SJSA1 (cell line): ENCODE measurements at regions not wholly inside any gene's neighbourhood (a gene's known extent, or its start where the extent isn't known, plus 50 kb on each side); places are given as distances from the start of the nearest gene placed in this dataset.

ENCODE experiments used
- DNase-seq, 2 experiments: peaks; one replicate each; pipeline ENCODE4 v3.0.0-alpha.2; 2015 to 2020; ENCODE audit warnings: low spot score in 2 of 2, low read depth in 1 of 2
- H3K27ac ChIP-seq: fragments of 250-450 bp; sonication (Bioruptor Pico); 2 replicates; pipeline ENCODE4 v1.5.1; 2020; ENCODE audit warnings: mild to moderate bottlenecking, moderate library complexity
- H3K27me3 ChIP-seq: fragments of 250-450 bp; sonication (Bioruptor Pico); replicated peaks from 2 replicates; pipeline ENCODE4 v1.5.1; 2020; ENCODE audit warnings: mild to moderate bottlenecking, moderate library complexity
- H3K36me3 ChIP-seq: fragments of 250-450 bp; sonication (Bioruptor Pico); 2 replicates; pipeline ENCODE4 v1.5.1; 2020; ENCODE audit warnings: mild to moderate bottlenecking
- H3K4me1 ChIP-seq: fragments of 250-450 bp; sonication (Bioruptor Pico); replicated peaks from 2 replicates; pipeline ENCODE4 v1.6.1; 2021; ENCODE audit warnings: mild to moderate bottlenecking
- H3K4me3 ChIP-seq: fragments of 250-450 bp; sonication (Bioruptor Pico); 2 replicates; pipeline ENCODE4 v1.5.1; 2020; ENCODE audit warnings: mild to moderate bottlenecking
- H3K9me3 ChIP-seq: fragments of 250-450 bp; sonication (Bioruptor Pico); replicated peaks from 2 replicates; pipeline ENCODE4 v1.5.1; 2020; ENCODE audit warnings: mild to moderate bottlenecking

DNA sequence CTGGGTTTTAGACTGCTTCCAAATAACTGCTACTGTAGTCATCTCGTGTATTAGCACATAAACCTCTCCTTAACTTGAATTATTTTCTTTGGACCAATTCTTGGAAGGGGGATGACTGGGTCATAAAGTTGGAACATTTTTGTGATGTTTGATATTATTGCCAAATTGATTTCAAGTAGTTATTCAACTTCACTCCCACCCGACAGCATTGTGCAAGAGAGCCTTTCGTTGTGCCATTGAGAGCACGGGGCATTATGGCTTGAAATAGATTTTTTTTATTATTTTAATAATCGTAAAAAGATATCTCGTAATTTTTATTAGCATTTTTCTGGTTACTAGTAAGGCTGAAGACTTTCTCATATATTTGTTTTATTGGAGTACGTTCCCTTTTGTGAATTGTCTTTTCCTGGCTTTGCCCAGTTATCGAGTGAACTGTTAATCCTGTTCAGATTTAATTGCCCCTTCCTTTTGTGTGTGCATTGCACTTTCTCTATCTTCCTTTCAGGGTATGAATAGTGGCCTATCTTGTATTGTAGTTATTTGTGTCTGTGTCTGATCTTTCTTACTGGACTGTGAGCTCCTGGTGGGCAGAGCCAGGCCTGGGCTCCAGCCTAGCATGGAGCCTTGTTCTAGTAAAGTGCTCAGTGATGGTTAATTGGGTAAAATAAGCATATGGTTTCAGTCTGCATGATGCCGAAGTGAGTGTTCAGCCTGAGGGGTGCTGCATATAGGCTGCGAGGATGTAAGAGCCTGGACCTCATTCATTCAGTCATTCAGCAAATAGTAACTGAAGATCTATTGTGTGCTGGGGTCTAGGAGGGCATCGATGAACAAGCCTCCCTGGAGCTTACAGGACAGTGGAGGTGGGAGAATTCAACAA, 93.5 kb upstream of the SHB start:
- DNase-seq: no peak
- Histone ChIP-seq H3K9me3 (no peaks in the 10 kb centered on the region), H3K27me3 (no peaks in the 10 kb centered on the region), H3K4me1 (no peaks in the 10 kb centered on the region), H3K27ac (no peak overlapping the region), H3K4me3 (no peak overlapping the region), H3K36me3 (no peaks in the 10 kb centered on the region)

- H3K4me3 ChIP-seq: no peak overlapping the region
- no peaks in the 10 kb centered on the region for H3K36me3 ChIP-seq
- no peaks in the 10 kb centered on the region for H3K4me1 ChIP-seq
- no peaks in the 10 kb centered on the region for H3K27me3 ChIP-seq
- no peak overlapping the region for H3K27ac ChIP-seq
- DNase-seq: peak; percentile 31 to 54
- H3K9me3 ChIP-seq: no peaks in the 10 kb centered on the region
These were observed 91.7 kb upstream of the SHB start for GRCh38 chr9:38160613-38161215.

DNA sequence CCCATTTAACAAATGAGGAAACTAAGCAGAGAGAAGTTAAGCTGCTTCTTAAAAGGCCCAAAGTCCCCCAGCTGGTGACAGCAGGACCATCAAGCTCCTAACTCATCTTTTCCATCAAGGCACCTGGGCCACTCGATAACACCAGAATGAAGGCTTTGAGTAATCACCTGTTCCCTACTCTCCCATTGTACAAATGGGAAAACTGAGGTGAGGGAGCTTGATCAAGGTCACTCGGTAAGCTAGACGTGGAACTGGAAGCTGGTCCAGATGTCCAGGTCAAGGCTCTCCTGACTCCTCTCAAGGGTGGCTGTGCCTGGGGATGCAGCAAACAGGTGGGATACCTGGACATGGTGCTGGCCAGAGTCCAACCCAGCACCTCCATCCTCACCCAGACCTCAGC, 90.6 kb upstream of the SHB start:
- no peaks in the 10 kb centered on the region for H3K9me3 ChIP-seq
- no peaks in the 10 kb centered on the region for H3K36me3 ChIP-seq
- no peak for DNase-seq
- H3K27me3 ChIP-seq: no peaks in the 10 kb centered on the region
- no peak overlapping the region for H3K27ac ChIP-seq
- no peak overlapping the region for H3K4me3 ChIP-seq
- H3K4me1 ChIP-seq: no peaks in the 10 kb centered on the region

DNA sequence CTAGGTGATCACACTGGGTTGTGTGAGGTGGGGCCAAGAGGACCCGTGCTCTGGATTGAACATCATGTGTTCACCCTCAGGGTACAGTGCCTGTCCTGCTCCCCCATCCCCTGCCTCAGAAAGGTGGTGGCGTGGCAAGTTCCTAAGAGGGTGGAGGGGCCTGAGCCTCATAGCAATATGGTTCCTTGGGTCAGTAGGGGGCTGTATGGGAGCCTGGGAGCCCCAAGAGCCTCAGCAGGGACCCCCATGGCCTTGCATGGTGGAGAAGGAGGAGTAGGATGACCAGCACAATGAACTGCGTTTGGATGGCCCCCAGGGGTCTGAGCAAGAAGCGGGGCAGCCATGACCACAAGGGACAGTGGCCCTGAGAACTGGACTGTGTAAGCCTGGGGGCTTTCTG, 89.6 kb upstream of the SHB start:
- Histone ChIP-seq H3K36me3 (no peaks in the 10 kb centered on the region), H3K9me3 (no peaks in the 10 kb centered on the region), H3K4me3 (no peak overlapping the region), H3K27me3 (no peaks in the 10 kb centered on the region), H3K27ac (no peak overlapping the region), H3K4me1 (no peaks in the 10 kb centered on the region)
- no peak for DNase-seq

DNA sequence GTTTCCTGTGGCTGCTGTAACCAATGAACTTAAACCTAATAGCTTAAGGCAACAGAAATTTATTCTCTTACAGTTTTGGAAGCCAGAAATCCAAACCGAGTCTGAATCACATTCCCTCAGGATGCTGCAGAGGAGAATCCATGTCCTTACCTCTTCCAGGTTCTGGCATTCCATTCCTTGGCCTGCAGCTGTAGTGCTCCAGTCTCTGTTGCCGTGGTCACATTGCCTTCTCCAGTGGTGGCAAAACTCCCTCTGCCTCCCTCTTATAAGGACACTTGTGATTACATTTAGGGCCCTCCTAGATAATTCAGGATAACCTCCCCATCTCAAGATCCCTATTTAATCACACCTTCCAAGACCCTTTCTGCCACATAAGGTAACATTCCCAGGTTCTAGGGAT, 88.7 kb upstream of the SHB start:
- Histone ChIP-seq H3K9me3 (no peaks in the 10 kb centered on the region), H3K4me3 (no peak overlapping the region), H3K36me3 (no peaks in the 10 kb centered on the region), H3K27me3 (no peaks in the 10 kb centered on the region), H3K27ac (no peak overlapping the region), H3K4me1 (no peaks in the 10 kb centered on the region)
- DNase-seq: no peak

DNA sequence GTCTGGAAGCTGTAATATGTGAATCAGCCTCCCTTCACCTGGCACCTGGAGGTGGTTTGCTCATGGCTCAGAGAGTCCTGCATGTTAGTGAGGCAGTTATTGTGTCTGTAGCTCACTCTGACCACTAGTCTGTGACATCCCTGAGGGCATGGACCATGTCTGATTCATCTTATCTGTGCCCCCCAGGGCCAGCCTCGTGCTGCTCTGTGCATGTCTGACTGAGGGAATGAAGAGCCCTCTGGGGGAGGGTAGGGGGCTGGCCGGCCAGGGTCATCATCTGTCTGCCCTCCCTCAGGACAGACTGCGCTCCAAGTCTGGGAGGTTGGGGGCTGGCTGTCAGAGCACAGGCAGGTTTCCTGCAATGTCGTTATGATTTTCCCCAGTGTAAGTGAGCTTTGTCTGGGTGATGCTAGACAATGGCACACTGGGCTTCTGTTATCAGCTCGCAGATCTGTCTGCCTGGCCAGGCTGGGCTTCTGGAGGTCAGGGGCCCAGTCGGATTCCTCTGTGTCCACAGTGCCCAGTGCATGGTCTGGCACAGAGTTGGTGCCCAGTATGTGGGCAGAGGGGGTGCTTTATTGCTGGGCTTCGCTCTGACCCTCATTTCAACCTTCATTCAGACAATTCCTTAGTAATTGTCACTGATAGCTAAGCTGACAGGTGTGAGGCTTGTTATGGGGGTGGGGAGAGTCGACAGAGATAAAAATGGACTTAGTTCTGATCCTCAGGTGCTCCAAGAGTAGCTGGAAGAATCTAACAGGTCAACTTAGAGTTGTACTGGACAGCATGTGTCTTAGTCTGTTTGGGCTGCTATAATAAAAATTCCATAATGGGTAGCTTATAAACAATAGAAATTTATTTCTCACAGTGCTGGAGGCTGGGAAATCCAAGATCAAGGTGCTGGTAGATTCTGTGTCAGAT, 85.7 kb upstream of the SHB start:
- Histone ChIP-seq H3K27me3 (no peaks in the 10 kb centered on the region), H3K9me3 (no peaks in the 10 kb centered on the region), H3K36me3 (no peaks in the 10 kb centered on the region), H3K4me3 (no peak overlapping the region), H3K4me1 (no peaks in the 10 kb centered on the region), H3K27ac (no peak overlapping the region)
- no peak for DNase-seq

DNA sequence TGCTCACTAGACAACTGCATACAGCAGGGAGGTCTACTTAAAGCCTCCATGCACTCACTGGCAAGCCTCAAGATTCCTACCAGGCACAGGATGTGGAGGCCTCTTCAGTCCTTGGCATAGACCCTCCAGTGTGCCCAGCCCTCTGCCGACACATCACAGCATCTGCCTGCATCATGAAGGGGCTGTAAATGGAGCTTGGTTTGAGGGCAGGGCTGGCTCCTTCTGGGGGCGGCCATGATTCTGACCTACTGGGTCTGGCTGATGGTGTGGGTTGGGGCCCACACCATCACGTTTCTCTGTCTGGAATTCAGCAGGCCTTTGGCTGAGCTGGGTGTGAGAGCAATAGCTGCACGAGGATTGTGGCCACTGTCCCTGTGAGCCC, 84.9 kb upstream of the SHB start:
- Histone ChIP-seq H3K4me1 (no peaks in the 10 kb centered on the region), H3K36me3 (no peaks in the 10 kb centered on the region), H3K4me3 (no peak overlapping the region), H3K27me3 (no peaks in the 10 kb centered on the region), H3K9me3 (no peaks in the 10 kb centered on the region), H3K27ac (no peak overlapping the region)
- no peak for DNase-seq

DNA sequence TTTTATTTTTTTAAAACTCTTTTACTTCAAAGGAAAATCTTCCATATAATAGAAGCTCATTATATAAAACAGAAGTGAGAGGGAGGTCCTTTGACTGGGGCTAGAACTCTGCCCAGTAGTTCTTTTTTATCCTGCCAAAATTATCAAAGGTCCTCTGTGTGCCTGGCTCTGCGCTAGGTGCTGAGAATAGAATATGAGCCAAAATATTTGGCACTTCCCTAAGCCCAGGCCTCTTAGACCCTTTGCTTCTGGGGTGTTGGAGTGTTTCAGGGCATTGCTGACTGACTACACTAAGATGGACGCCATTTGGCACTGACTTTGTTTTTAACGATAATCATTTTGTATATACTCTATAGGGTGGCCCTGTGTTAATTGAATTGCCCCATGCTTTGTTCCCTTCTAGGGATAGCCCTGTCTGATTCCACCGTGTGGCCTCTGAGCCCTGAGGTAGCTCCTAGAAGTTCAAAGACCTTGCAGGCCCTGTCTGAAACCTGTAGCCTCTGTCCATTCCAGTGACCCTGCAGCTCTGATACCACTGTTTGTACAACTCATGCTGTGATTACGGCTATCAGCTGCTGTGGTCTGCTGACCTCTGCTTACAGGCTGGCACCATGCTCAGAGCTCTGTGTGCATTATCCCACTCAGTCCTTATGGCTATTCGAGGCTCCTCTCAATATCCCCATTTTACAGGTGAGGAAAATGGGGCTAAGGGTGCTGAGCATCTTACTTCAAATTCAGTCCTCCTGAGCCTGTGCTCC, 84.3 kb upstream of the SHB start:
- Histone ChIP-seq H3K4me1 (no peaks in the 10 kb centered on the region), H3K27me3 (no peaks in the 10 kb centered on the region), H3K36me3 (no peaks in the 10 kb centered on the region), H3K9me3 (no peaks in the 10 kb centered on the region), H3K4me3 (no peak overlapping the region), H3K27ac (no peak overlapping the region)
- no peak for DNase-seq

DNA sequence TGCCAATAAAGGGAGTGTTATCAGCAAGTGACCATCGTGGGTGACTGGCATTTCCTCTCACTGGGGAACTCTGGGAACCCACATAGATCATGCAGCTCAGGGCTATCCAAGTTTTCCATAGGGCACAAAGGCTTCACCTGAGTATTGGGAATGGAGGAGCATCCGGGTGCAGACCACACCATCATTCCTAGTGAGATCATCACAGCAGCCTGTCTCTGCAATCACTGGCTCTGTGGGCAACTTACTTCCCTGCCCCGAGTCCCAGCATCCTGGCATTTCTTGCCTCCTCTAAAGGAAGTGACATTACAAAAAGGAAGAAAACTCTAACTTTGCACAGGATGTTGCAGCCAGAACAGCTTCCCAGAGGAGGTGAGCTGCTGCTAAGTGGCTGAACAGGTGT, 80.6 kb upstream of the SHB start:
- Histone ChIP-seq H3K4me1 (peaks cover 15% of the 10 kb centered on the region), H3K27ac (no peak overlapping the region), H3K36me3 (no peaks in the 10 kb centered on the region), H3K9me3 (no peaks in the 10 kb centered on the region), H3K27me3 (no peaks in the 10 kb centered on the region), H3K4me3 (no peak overlapping the region)
- no peak for DNase-seq

GRCh38 chr9:38146844-38147243, 77.8 kb upstream of the SHB start:
- Histone ChIP-seq H3K4me3 (no peak overlapping the region), H3K4me1 (peaks cover 41% of the 10 kb centered on the region)
- DNase-seq: no peak

GRCh38 chr9:38145526-38146053, 76.6 kb upstream of the SHB start:
- no peak overlapping the region for H3K4me3 ChIP-seq
- no peaks in the 10 kb centered on the region for H3K27me3 ChIP-seq
- H3K9me3 ChIP-seq: no peaks in the 10 kb centered on the region
- H3K27ac ChIP-seq: no peak overlapping the region
- H3K36me3 ChIP-seq: no peaks in the 10 kb centered on the region
- H3K4me1 ChIP-seq: peaks cover 52% of the 10 kb centered on the region
- peak; percentile 53 to 63 for DNase-seq

More at GRCh38 chr9:38146844-38147243, 77.8 kb upstream of the SHB start:
- no peaks in the 10 kb centered on the region for H3K36me3 ChIP-seq
- H3K27me3 ChIP-seq: no peaks in the 10 kb centered on the region
- no peaks in the 10 kb centered on the region for H3K9me3 ChIP-seq
- no peak overlapping the region for H3K27ac ChIP-seq

DNA sequence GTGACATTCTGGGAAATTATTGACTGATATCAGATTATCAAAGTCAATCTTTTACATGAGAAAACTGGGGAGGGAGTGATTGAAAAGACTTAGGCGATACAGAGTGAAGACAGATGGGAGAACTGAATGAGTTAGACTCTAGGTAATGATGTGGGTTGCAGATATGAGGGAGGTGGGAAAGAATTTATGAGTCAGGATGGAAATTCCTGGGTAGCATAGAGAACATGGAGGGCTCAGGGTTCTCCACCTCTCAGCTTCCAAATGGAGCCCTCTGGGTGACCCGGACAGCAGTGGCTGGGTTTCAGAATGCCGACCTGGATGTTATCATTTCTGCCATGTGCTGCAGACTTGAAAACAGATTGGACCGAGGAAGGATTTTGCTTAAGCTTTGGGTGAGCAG, 75.4 kb upstream of the SHB start:
- DNase-seq: peak; percentile 46 to 50
- H3K27ac ChIP-seq: peak overlapping the region; percentile 43
- no peaks in the 10 kb centered on the region for H3K27me3 ChIP-seq
- no peaks in the 10 kb centered on the region for H3K9me3 ChIP-seq
- no peak overlapping the region for H3K4me3 ChIP-seq
- H3K4me1 ChIP-seq: peaks cover 52% of the 10 kb centered on the region
- H3K36me3 ChIP-seq: no peaks in the 10 kb centered on the region
